MM.1S (cell line): ENCODE measurements at regions not wholly inside any gene's neighbourhood (a gene's known extent, or its start where the extent isn't known, plus 50 kb on each side); places are given as distances from the start of the nearest gene placed in this dataset.

Experiments used
- CTCF ChIP-seq: fragments of 300-600 bp; sonication (generic); IDR thresholded peaks from 2 replicates; pipeline ENCODE4 v1.5.1; 2016; ENCODE audit warnings: antibody characterized with exemption, low read length, mixed read lengths
- EZH2 ChIP-seq: fragments of 300-600 bp; sonication (generic); optimal IDR thresholded peaks from 2 replicates; pipeline ENCODE3; 2017; ENCODE audit warnings: low read depth, mild to moderate bottlenecking, antibody characterized with exemption, low read length, mixed read lengths
- EZH2phosphoT487 ChIP-seq: fragments of 300-600 bp; sonication (generic); IDR thresholded peaks from 2 replicates; pipeline ENCODE4 v1.6.1; 2018; ENCODE audit warnings: antibody characterized with exemption, low read length

- no peak for TF ChIP-seq CTCF
- no peak for TF ChIP-seq EZH2
- TF ChIP-seq EZH2phosphoT487, result no peak
Observed at GRCh38 chr20:53683506-53683905, 89.9 kb upstream of the ZNF217 start.
